Adrenal gland (tissue), 9 donors: ENCODE measurements at regions not wholly inside any gene's neighbourhood (a gene's known extent, or its start where the extent isn't known, plus 50 kb on each side); places are given as distances from the start of the nearest gene placed in this dataset.

Source experiments
- DNase-seq, 7 donors: peaks; one replicate each; pipeline ENCODE4 v3.0.0-alpha.2; 2019 to 2020
- H3K27ac ChIP-seq, 5 donors: fragments of 200-600 bp; sonication (generic) in 4 of 5; 1 replicate in 3 of 5; 2 replicates in 2 of 5; pipeline versions ENCODE4 v1.5.1 to v1.8.0; 2016 to 2020; ENCODE audit warnings: mild to moderate bottlenecking in 1 of 5
- H3K27me3 ChIP-seq: fragments of 200-600 bp; 2 replicates; pipeline ENCODE4 v1.8.0; 2021
- H3K36me3 ChIP-seq, 2 donors: fragments of 200-600 bp; replicated peaks in 1 of 2; 1 replicate in 1 of 2; 2 replicates in 1 of 2; pipeline versions ENCODE4 v1.5.1 to v1.8.0; 2018 to 2022
- H3K4me1 ChIP-seq, 2 donors: fragments of 200-600 bp; replicated peaks in 1 of 2; 1 replicate in 1 of 2; 2 replicates in 1 of 2; pipeline versions ENCODE4 v1.5.1 to v1.8.0; 2018 to 2021
- H3K4me3 ChIP-seq, 4 donors: fragments of 200-600 bp; sonication (generic) in 3 of 4; one replicate each; pipeline ENCODE4 v1.5.1; 2016 to 2018
- H3K9me3 ChIP-seq, 3 donors: fragments of 200-600 bp; sonication (generic) in 1 of 3; replicated peaks in 1 of 3; 1 replicate in 2 of 3; 2 replicates in 1 of 3; pipeline versions ENCODE4 v1.5.1 to v1.8.0; 2016 to 2021
- CTCF ChIP-seq, 6 experiments: fragments of 450-650 bp in 4 of 6; fragments of 200-600 bp in 2 of 6; sonication (generic) in 1 of 6; IDR thresholded peaks; 1 replicate in 5 of 6; 2 replicates in 1 of 6; pipeline versions ENCODE4 v1.5.1 to v1.8.0; 2016 to 2021; ENCODE audit warnings: antibody characterized with exemption in 6 of 6, mild to moderate bottlenecking in 2 of 6, moderate library complexity in 1 of 6
- POLR2A ChIP-seq, 2 donors: fragments of 450-650 bp; IDR thresholded peaks; one replicate each; pipeline ENCODE4 v1.6.1; 2017; ENCODE audit warnings: antibody characterized with exemption in 2 of 2, mild to moderate bottlenecking in 2 of 2, moderate library complexity in 1 of 2
- WGBS, 4 donors: extraction: QIAGEN DNeasy Blood & Tissue Kit in 2 of 4; methylation state at CpG; one replicate each; pipeline versions ENCODE4 v1.1.5 to v1.1.7; 2013 to 2017; 5-methylcytosine and 5-hydroxymethylcytosine counted together
- intact Hi-C, 2 donors: fragments of 100-400 bp; cut with DNase I; formaldehyde crosslinking; loops; one replicate each; pipeline versions ENCODE4 v1.14.1 to v1.15.0; 2022 to 2023
- donor health status: healthy with polysubstance abuse.
- donor health status: Bipolar disorder and iron deficiency.
- donor health status: DM: yes; HTN: yes; CAD: no.
- donor health status: DM: no; HTN: no; CAD: no.
- donor health status: DM: no; HTN: no; CAD: no.

GRCh38 chr14:97441740-97442362 lies 644.7 kb downstream of the VRK1 start:
- intact Hi-C loops = no loop called here
- Histone ChIP-seq H3K4me1 (no peaks in the 10 kb centered on the region), H3K4me3 (no peak overlapping the region), H3K36me3 (no peaks in the 10 kb centered on the region), H3K27ac (no peak overlapping the region), H3K27me3 (no peaks in the 10 kb centered on the region), H3K9me3 (no peaks in the 10 kb centered on the region)
- 85 to 92% (median 87%) methylated on average over 9 of the region's 9 CpGs for WGBS, 4 donors
- TF ChIP-seq CTCF (IDR thresholded peaks at IDR 0.05) (no peak), POLR2A (IDR thresholded peaks at IDR 0.05) (no peak)
- DNase-seq = no peak

GRCh38 chr14:97442363-97442762 lies 645.2 kb downstream of the VRK1 start:
- H3K9me3 ChIP-seq = no peaks in the 10 kb centered on the region
- H3K4me1 ChIP-seq = no peaks in the 10 kb centered on the region
- H3K4me3 ChIP-seq = no peak overlapping the region
- intact Hi-C loops = no loop called here
- DNase-seq = no peak
- H3K27me3 ChIP-seq = no peaks in the 10 kb centered on the region
- 80 to 97% (median 89%) methylated on average over 2 of the region's 2 CpGs for WGBS, 4 donors
- no peak overlapping the region for H3K27ac ChIP-seq
- no peaks in the 10 kb centered on the region for H3K36me3 ChIP-seq
- TF ChIP-seq CTCF (IDR thresholded peaks at IDR 0.05) (no peak), POLR2A (IDR thresholded peaks at IDR 0.05) (no peak)

GRCh38 chr14:97443412-97443811 lies 646.2 kb downstream of the VRK1 start:
- H3K27ac ChIP-seq = no peak overlapping the region
- 78 to 86% (median 83%) methylated on average over 3 of the region's 3 CpGs for WGBS, 4 donors
- H3K4me1 ChIP-seq = no peaks in the 10 kb centered on the region
- no peaks in the 10 kb centered on the region for H3K36me3 ChIP-seq
- no peak for TF ChIP-seq CTCF (IDR thresholded peaks at IDR 0.05)
- no peak for TF ChIP-seq POLR2A (IDR thresholded peaks at IDR 0.05)
- no peak for DNase-seq
- H3K4me3 ChIP-seq = no peak overlapping the region
- no peaks in the 10 kb centered on the region for H3K9me3 ChIP-seq
- no peaks in the 10 kb centered on the region for H3K27me3 ChIP-seq
- intact Hi-C loops = no loop called here

GRCh38 chr14:97444248-97444647 lies 647.1 kb downstream of the VRK1 start:
- intact Hi-C loops = no loop called here
- Histone ChIP-seq H3K27ac (no peak overlapping the region), H3K36me3 (no peaks in the 10 kb centered on the region), H3K4me3 (no peak overlapping the region), H3K9me3 (no peaks in the 10 kb centered on the region), H3K4me1 (no peaks in the 10 kb centered on the region), H3K27me3 (no peaks in the 10 kb centered on the region)
- WGBS, 4 donors = 72 to 79% (median 78%) methylated on average over 5 of the region's 5 CpGs
- TF ChIP-seq CTCF (IDR thresholded peaks at IDR 0.05) (no peak), POLR2A (IDR thresholded peaks at IDR 0.05) (no peak)
- no peak for DNase-seq
